ENCODE measurements at regions not wholly inside any gene's neighbourhood (a gene's known extent, or its start where the extent isn't known, plus 50 kb on each side); places are given as distances from the start of the nearest gene placed in this dataset.

DNA sequence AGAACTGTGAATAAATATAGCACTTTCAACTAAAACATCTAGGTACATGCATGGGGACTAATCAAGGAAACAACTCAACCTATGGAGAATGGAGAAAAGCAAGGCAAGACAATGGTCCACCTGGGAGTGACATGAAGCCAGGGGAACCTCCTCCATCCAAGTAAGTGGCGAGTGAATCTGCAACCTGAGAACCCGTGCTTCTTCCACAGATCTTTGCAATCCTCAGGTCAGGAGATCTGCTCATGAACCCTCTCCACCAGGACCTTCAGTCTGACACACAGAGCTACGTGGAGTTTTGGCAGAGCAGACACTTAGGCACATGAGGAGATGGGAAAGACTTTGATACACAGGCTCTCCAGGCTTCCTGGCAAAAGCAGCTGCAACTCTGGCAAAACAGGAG is 58.8 kb upstream of the KHDRBS2 start:
- TF ChIP-seq, protein P1, sequence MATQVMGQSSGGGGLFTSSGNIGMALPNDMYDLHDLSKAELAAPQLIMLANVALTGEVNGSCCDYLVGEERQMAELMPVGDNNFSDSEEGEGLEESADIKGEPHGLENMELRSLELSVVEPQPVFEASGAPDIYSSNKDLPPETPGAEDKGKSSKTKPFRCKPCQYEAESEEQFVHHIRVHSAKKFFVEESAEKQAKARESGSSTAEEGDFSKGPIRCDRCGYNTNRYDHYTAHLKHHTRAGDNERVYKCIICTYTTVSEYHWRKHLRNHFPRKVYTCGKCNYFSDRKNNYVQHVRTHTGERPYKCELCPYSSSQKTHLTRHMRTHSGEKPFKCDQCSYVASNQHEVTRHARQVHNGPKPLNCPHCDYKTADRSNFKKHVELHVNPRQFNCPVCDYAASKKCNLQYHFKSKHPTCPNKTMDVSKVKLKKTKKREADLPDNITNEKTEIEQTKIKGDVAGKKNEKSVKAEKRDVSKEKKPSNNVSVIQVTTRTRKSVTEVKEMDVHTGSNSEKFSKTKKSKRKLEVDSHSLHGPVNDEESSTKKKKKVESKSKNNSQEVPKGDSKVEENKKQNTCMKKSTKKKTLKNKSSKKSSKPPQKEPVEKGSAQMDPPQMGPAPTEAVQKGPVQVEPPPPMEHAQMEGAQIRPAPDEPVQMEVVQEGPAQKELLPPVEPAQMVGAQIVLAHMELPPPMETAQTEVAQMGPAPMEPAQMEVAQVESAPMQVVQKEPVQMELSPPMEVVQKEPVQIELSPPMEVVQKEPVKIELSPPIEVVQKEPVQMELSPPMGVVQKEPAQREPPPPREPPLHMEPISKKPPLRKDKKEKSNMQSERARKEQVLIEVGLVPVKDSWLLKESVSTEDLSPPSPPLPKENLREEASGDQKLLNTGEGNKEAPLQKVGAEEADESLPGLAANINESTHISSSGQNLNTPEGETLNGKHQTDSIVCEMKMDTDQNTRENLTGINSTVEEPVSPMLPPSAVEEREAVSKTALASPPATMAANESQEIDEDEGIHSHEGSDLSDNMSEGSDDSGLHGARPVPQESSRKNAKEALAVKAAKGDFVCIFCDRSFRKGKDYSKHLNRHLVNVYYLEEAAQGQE (IDR thresholded peaks at IDR 0.05; ENCODE audit: unreplicated experiment): no peak
- TF ChIP-seq, protein P2, sequence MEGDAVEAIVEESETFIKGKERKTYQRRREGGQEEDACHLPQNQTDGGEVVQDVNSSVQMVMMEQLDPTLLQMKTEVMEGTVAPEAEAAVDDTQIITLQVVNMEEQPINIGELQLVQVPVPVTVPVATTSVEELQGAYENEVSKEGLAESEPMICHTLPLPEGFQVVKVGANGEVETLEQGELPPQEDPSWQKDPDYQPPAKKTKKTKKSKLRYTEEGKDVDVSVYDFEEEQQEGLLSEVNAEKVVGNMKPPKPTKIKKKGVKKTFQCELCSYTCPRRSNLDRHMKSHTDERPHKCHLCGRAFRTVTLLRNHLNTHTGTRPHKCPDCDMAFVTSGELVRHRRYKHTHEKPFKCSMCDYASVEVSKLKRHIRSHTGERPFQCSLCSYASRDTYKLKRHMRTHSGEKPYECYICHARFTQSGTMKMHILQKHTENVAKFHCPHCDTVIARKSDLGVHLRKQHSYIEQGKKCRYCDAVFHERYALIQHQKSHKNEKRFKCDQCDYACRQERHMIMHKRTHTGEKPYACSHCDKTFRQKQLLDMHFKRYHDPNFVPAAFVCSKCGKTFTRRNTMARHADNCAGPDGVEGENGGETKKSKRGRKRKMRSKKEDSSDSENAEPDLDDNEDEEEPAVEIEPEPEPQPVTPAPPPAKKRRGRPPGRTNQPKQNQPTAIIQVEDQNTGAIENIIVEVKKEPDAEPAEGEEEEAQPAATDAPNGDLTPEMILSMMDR (conservative IDR thresholded peaks at IDR 0.05; ENCODE audit: low read depth in 2 of 2): no peak
- TF ChIP-seq POLR2AphosphoS5 (IDR thresholded peaks at IDR 0.05; ENCODE audit: low read depth): no peak

Data from GM23338 (cell line).